PC-9 (cell line): ENCODE measurements at regions not wholly inside any gene's neighbourhood (a gene's known extent, or its start where the extent isn't known, plus 50 kb on each side); places are given as distances from the start of the nearest gene placed in this dataset.

Source experiments
- BruUV-seq: library from RNA; stranded (reverse); fragments of 400-500 nt; replicated peaks from 2 replicates; lab custom pipeline; 2021; lab: Mats Ljungman, UMichigan
- CTCF ChIA-PET: fragments of 300-600 bp; sonication (Branson Sonifier 250); formaldehyde crosslinking; loops from one replicate; lab custom pipeline; 2022; ENCODE audit warnings: antibody characterized with exemption; lab: Charles Lee
- POLR2A ChIA-PET: fragments of 300-600 bp; sonication (Branson Sonifier 250); formaldehyde crosslinking; loops from one replicate; lab custom pipeline; 2022; ENCODE audit warnings: antibody characterized with exemption; ENCODE audit not compliant: unreplicated experiment; lab: Charles Lee
- DNase-seq, 2 experiments: peaks; one replicate each; pipeline versions ENCODE4 v3.0.0 to v3.0.0-alpha.2; 2015 to 2022; ENCODE audit warnings: mixed read lengths in 1 of 2
- H2AFZ ChIP-seq: fragments of 200-600 bp; sonication (generic); 2 replicates; pipeline ENCODE4 v1.8.1; 2017; ENCODE audit warnings: antibody characterized with exemption
- H3F3A ChIP-seq: fragments of 200-600 bp; sonication (generic); 2 replicates; pipeline ENCODE4 v1.8.1; 2017; ENCODE audit warnings: antibody characterized with exemption, mild to moderate bottlenecking, low read depth; ENCODE audit not compliant: insufficient read depth
- H3K27ac ChIP-seq: fragments of 200-600 bp; sonication (generic); 2 replicates; pipeline ENCODE4 v1.6.1; 2016; ENCODE audit warnings: mixed run types
- H3K27me3 ChIP-seq: fragments of 200-600 bp; sonication (generic); 2 replicates; pipeline ENCODE4 v1.6.1; 2016; ENCODE audit warnings: low read depth, mixed run types; ENCODE audit not compliant: insufficient read depth
- H3K36me3 ChIP-seq: fragments of 200-600 bp; sonication (generic); 2 replicates; pipeline ENCODE4 v1.6.1; 2016; ENCODE audit warnings: low read depth, mixed run types
- H3K4me1 ChIP-seq: fragments of 200-600 bp; sonication (generic); replicated peaks from 2 replicates; pipeline ENCODE4 v1.6.1; 2016; ENCODE audit warnings: mixed run types; ENCODE audit not compliant: insufficient read depth
- H3K4me2 ChIP-seq: fragments of 200-600 bp; sonication (generic); 2 replicates; pipeline ENCODE4 v1.6.1; 2017; ENCODE audit warnings: mixed run types
- H3K4me3 ChIP-seq: fragments of 200-600 bp; sonication (generic); 2 replicates; pipeline ENCODE4 v1.6.1; 2016; ENCODE audit warnings: mixed run types
- H3K79me2 ChIP-seq: fragments of 200-600 bp; sonication (generic); 2 replicates; pipeline ENCODE4 v1.6.1; 2017; ENCODE audit warnings: low read depth, mixed run types
- H3K9me2 ChIP-seq: fragments of 200-600 bp; sonication (generic); 2 replicates; pipeline ENCODE4 v1.8.1; 2017; ENCODE audit warnings: mild to moderate bottlenecking; ENCODE audit not compliant: insufficient read depth
- H3K9me3 ChIP-seq: fragments of 200-600 bp; sonication (generic); 2 replicates; pipeline ENCODE4 v1.8.1; 2016; ENCODE audit warnings: low read depth; ENCODE audit not compliant: insufficient read depth
- H4K20me1 ChIP-seq: fragments of 200-600 bp; sonication (generic); 2 replicates; pipeline ENCODE4 v1.8.1; 2017; ENCODE audit not compliant: insufficient read depth
- EZH2 ChIP-seq: fragments of 200-600 bp; sonication (generic); IDR thresholded peaks from 2 replicates; pipeline ENCODE4 v1.8.0; 2017; ENCODE audit warnings: antibody characterized with exemption, low read depth
- intact Hi-C: fragments of 100-400 bp; cut with micrococcal nuclease; formaldehyde crosslinking; loops from one replicate; pipeline ENCODE4 v1.10.0; 2022; ENCODE audit not compliant: unreplicated experiment
- TF ChIP-seq, protein P1 (sequence below): fragments of 200-600 bp; sonication (generic); conservative IDR thresholded peaks from 2 replicates; pipeline ENCODE4 v1.6.1; 2017; ENCODE audit warnings: mixed run types, antibody characterized with exemption, mild to moderate bottlenecking, moderate library complexity

DNA sequence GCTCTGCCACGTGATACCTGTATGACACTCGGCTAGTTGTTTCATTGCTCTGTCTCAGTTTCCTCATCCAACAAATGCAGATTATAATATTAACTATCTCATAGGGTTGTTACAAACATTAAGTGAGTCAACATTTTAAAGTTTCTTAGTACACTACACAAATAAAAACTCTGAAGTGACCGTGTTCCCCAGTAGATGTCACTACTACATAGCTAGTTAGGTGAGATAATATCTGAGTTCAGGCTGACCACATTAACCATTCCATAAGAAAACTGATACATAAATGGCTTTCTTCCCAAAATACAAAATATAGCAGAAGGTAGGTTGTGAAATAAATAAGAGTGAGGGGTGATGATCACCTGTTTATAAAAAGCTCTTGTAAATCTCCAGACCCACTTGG, 214.1 kb downstream of the NUF2 start:
- H3K4me3 ChIP-seq = no peak overlapping the region
- H3K9me2 ChIP-seq = no peaks in the 10 kb centered on the region
- H3F3A ChIP-seq = no peaks in the 10 kb centered on the region
- intact Hi-C loops = loop anchor here (5.0 kb wide), 1 partner anchor 1606 kb away; no protein-coding TSS in a partner anchor
- no peaks in the 10 kb centered on the region for H3K36me3 ChIP-seq
- POLR2A ChIA-PET = no interaction called here
- H3K9me3 ChIP-seq = no peaks in the 10 kb centered on the region
- H3K27ac ChIP-seq = no peak overlapping the region
- H3K79me2 ChIP-seq = no peaks in the 10 kb centered on the region
- H3K4me2 ChIP-seq = no peak overlapping the region
- no peaks in the 10 kb centered on the region for H4K20me1 ChIP-seq
- no peak overlapping the region for H2AFZ ChIP-seq
- CTCF ChIA-PET = no interaction called here
- no peaks in the 10 kb centered on the region for H3K4me1 ChIP-seq
- TF ChIP-seq, protein P1, sequence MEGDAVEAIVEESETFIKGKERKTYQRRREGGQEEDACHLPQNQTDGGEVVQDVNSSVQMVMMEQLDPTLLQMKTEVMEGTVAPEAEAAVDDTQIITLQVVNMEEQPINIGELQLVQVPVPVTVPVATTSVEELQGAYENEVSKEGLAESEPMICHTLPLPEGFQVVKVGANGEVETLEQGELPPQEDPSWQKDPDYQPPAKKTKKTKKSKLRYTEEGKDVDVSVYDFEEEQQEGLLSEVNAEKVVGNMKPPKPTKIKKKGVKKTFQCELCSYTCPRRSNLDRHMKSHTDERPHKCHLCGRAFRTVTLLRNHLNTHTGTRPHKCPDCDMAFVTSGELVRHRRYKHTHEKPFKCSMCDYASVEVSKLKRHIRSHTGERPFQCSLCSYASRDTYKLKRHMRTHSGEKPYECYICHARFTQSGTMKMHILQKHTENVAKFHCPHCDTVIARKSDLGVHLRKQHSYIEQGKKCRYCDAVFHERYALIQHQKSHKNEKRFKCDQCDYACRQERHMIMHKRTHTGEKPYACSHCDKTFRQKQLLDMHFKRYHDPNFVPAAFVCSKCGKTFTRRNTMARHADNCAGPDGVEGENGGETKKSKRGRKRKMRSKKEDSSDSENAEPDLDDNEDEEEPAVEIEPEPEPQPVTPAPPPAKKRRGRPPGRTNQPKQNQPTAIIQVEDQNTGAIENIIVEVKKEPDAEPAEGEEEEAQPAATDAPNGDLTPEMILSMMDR = peak; percentile 61
- no peak for TF ChIP-seq EZH2
- no peaks in the 10 kb centered on the region for H3K27me3 ChIP-seq
- no TSS peak for BruUV-seq
- no peak for DNase-seq

DNA sequence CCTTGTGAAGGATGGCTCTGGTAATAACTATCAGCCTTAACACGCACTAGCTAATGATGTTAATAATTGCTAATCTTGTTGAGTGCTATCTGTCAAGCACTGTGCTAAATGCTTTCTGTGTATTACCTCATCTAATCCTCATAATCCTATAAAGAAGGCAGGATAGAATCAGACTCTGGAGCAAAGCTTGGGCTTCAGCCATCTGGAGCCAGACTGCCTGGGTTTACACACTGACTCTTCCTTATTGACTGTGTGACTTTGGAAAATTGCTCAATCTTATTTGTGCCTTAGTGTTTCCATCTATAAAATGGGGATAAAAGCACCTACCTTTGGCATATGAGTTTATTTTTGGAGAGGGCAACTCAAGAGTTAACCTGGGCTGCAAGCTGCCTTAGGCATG, 216.1 kb downstream of the NUF2 start:
- Histone ChIP-seq H3K4me3 (no peak overlapping the region), H3K9me2 (no peaks in the 10 kb centered on the region), H3K27me3 (no peaks in the 10 kb centered on the region), H3K36me3 (no peaks in the 10 kb centered on the region), H2AFZ (no peak overlapping the region), H3K4me2 (no peak overlapping the region), H3K4me1 (no peaks in the 10 kb centered on the region), H3K9me3 (no peaks in the 10 kb centered on the region), H3K79me2 (no peaks in the 10 kb centered on the region), H4K20me1 (no peaks in the 10 kb centered on the region), H3K27ac (no peak overlapping the region), H3F3A (no peaks in the 10 kb centered on the region)
- ChIA-PET CTCF (no interaction called here), POLR2A (no interaction called here)
- no TSS peak for BruUV-seq
- intact Hi-C loops = loop anchor here (5.0 kb wide), 1 partner anchor 1604 kb away; no protein-coding TSS in a partner anchor
- TF ChIP-seq EZH2 = no peak
- TF ChIP-seq, protein P1 = no peak
- no peak for DNase-seq

DNA sequence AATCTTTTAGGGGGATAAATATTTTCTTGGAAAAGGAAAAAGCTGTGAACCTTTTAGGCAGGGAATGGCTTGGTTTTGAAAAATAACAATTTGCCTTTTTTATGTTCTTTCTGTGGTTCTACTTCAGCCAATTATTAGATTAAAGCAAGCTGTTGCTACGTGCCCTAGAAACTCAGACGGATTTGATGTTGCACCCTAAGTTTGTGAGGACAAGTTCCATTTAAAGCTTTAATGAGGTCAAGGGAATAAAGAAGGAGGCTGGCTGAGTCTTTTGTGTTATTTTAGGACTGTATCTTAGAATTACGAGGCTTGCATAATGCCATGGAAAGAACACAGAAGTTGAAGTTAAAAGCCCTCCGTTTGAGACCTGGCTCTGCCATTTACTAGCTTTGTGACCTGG, 216.9 kb downstream of the NUF2 start:
- no TSS peak for BruUV-seq
- no peak for DNase-seq
- Histone ChIP-seq H4K20me1 (no peaks in the 10 kb centered on the region), H3K4me2 (no peak overlapping the region), H3K36me3 (no peaks in the 10 kb centered on the region), H3K27me3 (no peaks in the 10 kb centered on the region), H2AFZ (no peak overlapping the region), H3F3A (no peaks in the 10 kb centered on the region), H3K27ac (no peak overlapping the region), H3K4me1 (no peaks in the 10 kb centered on the region), H3K79me2 (no peaks in the 10 kb centered on the region), H3K9me2 (no peaks in the 10 kb centered on the region), H3K4me3 (no peak overlapping the region), H3K9me3 (no peaks in the 10 kb centered on the region)
- TF ChIP-seq EZH2 = no peak
- TF ChIP-seq, protein P1 = no peak
- intact Hi-C loops = loop anchor here (5.0 kb wide), 1 partner anchor 1604 kb away; no protein-coding TSS in a partner anchor
- ChIA-PET POLR2A (no interaction called here), CTCF (no interaction called here)
